Fibroblast of mammary gland (primary cell): ENCODE measurements at regions not wholly inside any gene's neighbourhood (a gene's known extent, or its start where the extent isn't known, plus 50 kb on each side); places are given as distances from the start of the nearest gene placed in this dataset.

Source experiments
- DNase-seq: peaks from one replicate; pipeline ENCODE4 v3.0.0-alpha.2; 2010; ENCODE audit warnings: low read depth
- H3K4me3 ChIP-seq: 2 replicates; pipeline ENCODE4 v1.5.1; 2011; ENCODE audit warnings: low read depth, mild to moderate bottlenecking, low read length, moderate library complexity; ENCODE audit not compliant: control insufficient read depth
- TF ChIP-seq, protein P1 (sequence below): conservative IDR thresholded peaks from 2 replicates; pipeline ENCODE4 v1.5.1; 2011; ENCODE audit warnings: low read depth, low read length, inconsistent platforms; ENCODE audit not compliant: control insufficient read depth, insufficient read depth

DNA sequence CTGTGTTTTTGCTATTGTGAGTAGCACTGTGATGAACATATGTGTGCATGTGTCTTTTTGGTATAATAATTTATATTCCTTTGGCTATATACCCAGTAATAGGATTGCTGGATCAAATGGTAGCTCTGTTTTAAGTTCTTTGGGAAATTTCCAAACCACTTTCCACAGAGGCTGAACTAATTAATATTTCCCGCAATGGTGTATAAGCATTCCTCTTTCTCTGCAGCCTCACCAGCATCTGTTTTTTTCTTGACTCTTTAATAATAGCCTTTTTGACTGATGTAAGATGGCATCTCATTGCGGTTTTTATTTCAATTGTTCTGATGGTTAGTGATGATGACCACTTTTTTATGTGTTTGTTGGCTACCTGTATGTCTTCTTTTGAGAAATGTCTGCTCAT, 247.7 kb upstream of the NDST3 start:
- H3K4me3 ChIP-seq, result no peak overlapping the region
- no peak for DNase-seq
- TF ChIP-seq, protein P1, sequence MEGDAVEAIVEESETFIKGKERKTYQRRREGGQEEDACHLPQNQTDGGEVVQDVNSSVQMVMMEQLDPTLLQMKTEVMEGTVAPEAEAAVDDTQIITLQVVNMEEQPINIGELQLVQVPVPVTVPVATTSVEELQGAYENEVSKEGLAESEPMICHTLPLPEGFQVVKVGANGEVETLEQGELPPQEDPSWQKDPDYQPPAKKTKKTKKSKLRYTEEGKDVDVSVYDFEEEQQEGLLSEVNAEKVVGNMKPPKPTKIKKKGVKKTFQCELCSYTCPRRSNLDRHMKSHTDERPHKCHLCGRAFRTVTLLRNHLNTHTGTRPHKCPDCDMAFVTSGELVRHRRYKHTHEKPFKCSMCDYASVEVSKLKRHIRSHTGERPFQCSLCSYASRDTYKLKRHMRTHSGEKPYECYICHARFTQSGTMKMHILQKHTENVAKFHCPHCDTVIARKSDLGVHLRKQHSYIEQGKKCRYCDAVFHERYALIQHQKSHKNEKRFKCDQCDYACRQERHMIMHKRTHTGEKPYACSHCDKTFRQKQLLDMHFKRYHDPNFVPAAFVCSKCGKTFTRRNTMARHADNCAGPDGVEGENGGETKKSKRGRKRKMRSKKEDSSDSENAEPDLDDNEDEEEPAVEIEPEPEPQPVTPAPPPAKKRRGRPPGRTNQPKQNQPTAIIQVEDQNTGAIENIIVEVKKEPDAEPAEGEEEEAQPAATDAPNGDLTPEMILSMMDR, result no peak

DNA sequence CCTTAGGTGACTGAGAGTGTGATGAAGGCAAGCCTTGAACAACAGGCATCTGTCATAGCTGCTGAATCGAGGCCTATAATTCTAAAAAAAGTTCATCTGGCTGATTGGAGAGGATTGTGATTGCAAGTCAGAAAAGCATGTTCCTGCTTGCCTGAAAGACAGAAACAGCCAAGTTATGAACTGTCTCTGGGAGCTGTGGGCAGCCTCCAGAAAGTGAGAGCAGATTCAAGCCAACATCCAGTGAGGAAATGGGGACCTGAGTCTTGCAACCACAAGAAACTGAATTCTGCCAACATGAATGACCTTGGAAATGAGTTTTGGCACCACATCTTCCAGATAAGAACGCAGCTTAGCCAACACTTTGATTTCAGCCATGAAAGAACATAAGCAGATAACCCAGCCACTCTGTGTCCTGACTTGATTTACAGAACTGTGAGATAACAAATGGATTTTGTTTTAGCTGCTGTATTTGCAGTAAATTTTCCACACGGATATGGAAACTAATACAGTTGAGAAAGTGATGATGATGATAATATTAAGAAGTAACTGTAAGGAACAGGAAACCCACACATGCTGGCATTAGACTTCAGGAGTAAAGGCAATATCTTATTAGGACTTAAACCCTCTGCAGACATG, 240.3 kb upstream of the NDST3 start:
- TF ChIP-seq, protein P1, result no peak
- no peak overlapping the region for H3K4me3 ChIP-seq
- DNase-seq, result no peak

DNA sequence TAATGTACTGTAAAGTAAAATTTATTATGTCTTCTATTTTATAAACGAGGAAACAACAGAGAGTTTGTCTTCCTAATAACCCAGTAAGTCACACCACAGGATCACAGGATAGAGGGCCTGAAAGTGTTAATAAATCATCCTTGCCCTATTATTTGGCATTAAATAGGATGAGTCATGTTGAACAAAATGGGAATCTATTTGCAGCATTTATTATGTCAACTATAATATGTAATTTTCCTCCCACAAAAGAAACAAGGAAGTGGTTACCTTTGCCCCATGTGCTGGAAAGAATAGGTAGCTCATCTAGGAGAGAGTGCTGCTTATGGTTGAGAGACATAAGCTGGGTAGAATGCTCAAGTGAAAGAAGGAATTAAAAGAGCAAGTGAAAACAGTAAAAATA, 237.6 kb upstream of the NDST3 start:
- TF ChIP-seq, protein P1, result no peak
- H3K4me3 ChIP-seq, result no peak overlapping the region
- DNase-seq, result no peak

DNA sequence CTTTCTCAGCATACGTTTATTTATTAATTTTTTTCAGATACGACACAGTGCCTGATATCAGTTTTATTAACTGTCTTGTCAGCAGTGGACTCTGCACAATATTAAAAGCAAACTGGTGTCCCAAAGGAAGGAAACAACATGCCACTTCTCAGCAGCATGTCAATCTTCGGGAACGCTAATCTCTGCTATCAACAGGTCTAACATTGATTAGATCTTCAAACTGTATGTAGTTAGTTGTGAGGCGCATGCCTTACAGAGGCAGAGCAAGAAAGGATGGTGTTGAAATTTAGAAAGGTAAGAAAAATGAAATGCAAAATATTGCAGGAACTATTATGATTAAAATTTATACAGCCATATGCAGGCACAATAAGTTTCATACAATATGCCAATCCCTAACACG, 233.7 kb upstream of the NDST3 start:
- DNase-seq, result no peak
- no peak overlapping the region for H3K4me3 ChIP-seq
- TF ChIP-seq, protein P1, result no peak

DNA sequence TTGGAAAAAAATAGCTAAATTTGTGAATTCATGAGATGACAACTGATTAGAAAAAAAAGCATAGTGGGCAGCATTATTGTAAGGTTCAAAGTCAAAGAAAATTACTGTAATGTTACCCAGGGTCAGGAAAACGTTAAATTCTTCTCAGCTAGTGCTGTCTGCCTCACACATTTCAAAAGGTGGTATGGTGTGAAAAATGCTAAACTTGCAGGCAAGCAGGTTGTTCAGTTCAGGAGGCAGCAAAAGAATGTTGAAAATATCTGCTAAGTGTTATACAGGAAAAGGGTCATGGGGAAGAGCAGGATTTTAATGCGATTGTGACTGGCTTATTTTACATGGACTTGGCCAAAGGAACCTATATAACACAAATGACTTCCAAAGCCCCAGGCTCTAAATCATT, 232.5 kb upstream of the NDST3 start:
- no peak for DNase-seq
- TF ChIP-seq, protein P1, result no peak
- no peak overlapping the region for H3K4me3 ChIP-seq

DNA sequence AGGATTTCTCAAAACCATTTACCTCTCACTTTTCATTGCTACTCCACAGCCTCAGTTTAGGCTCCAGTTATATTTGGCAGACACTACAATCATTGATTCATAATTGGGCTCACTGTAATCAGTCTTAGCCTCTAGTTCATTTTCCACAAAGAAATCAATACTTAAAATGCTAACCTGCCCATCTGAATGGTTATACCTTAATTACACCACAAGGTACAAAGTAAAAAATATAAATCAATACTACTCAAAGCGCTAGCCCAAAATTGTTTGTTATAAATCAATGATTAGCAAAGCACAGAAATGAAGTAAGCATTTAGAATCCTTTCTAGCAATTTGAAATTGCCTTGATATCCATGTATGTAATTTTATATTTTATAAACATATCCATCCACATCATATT, 222.6 kb upstream of the NDST3 start:
- TF ChIP-seq, protein P1, result no peak
- no peak overlapping the region for H3K4me3 ChIP-seq
- DNase-seq, result no peak
